Left forelimb (tissue), 1 donor: ENCODE measurements at regions not wholly inside any gene's neighbourhood (a gene's known extent, or its start where the extent isn't known, plus 50 kb on each side); places are given as distances from the start of the nearest gene placed in this dataset.
"Not testable (repeated sequence)": the region's sequence is repeated elsewhere in the genome, so short reads cannot be mapped to it uniquely, and the experiment has no call there.

Experiments
- DNase-seq: peaks from one replicate; pipeline ENCODE4 v3.0.0-alpha.2; 2018; ENCODE audit warnings: low spot score

DNA sequence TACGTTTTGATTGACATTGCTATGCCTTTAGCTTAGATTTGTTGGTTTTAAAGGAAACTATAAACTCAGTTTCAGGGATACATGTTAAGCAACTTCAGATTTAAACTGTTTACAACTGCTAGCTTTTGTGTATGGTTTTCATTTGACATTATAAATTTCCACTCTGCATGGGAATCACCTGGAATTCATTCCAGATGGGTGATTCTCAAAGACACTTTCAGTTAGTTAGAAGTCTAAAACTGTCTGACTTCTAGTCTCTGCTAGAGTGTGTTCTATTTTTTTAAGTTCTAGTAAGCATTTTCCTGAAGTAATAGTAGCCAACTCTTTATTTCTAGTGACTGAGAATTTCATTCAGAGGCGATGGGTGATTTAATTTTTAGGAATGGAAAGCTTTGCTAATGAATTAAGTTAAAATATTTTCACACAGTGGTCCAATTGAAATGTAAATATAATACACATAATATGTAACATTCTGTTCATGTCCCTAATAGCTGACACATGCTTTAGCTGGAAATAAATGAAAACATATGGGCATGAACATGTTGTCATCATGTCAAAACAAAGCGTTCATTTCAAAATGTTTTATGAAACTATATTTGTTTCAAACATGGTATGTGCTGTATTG lies 58.3 kb upstream of the CSNK1A1L start:
- no peak for DNase-seq

DNA sequence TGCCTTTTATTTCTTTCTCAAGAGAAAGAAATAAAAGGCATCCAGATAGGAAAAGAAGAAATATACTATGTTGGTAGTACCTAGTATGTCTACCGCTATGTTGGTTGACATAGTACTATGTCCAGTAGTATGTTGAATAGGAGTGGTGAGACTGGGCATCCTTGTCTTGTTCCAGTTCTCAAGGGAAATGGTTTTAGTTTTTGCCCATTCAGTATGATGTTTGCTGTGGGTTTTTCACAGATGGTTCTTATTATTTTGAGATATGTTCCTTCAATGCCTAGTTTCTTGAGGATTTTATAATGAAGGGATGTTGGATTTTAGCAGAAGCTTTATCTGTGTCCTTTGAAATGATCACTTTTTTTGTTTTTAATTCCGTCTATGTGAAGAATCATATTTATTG lies 53.0 kb upstream of the CSNK1A1L start:
- no peak for DNase-seq

DNA sequence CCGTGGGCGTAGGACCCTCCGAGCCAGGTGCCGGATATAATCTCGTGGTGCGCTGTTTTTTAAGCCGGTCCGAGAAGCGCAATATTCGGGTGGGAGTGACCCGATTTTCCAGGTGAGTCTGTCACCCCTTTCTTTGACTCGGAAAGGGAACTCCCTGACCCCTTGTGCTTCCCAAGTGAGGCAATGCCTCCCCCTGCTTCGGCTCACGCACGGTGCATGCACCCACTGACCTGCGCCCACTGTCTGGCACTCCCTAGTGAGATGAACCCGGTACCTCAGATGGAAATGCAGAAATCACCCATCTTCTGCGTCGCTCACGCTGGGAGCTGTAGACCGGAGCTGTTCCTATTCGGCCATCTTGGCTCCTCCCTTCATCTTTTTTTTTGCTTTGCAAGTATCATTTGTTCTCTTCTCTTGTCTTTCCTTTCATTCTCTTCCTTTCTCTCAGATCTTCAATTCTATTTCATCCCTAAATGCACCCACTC lies 50.2 kb upstream of the CSNK1A1L start:
- not testable (repeated sequence) for DNase-seq
